ENCODE measurements at regions not wholly inside any gene's neighbourhood (a gene's known extent, or its start where the extent isn't known, plus 50 kb on each side); places are given as distances from the start of the nearest gene placed in this dataset.

DNA sequence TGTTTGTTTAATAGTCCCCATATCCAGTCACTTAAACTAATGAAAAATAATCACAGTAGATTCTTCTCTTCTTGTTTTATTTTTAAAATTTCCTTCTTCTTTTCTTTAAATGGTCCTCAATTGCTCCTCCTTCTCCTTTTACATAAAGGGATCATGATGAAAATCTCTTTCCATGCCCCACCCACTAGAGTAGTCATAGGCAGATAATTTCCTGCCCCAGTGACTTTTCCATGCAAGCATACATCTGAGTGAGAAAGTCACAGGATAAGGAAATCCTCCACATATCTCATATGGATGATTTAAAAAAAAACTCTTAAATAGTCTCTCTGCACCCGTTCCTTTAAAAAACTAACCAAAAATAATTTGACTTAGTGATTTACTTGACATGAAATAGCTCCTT lies 552.3 kb upstream of the SETBP1 start:
- Histone ChIP-seq H3K9ac (ENCODE audit: low read depth in 2 of 2, low read length in 2 of 2) (no peak overlapping the region), H3K4me1 (no peaks in the 10 kb centered on the region), H3K9me3 (no peaks in the 10 kb centered on the region), H3K27ac (no peak overlapping the region), H3K4me3 (no peak overlapping the region), H3K27me3 (no peaks in the 10 kb centered on the region), H3K36me3 (no peaks in the 10 kb centered on the region)
- TF ChIP-seq, protein P1, sequence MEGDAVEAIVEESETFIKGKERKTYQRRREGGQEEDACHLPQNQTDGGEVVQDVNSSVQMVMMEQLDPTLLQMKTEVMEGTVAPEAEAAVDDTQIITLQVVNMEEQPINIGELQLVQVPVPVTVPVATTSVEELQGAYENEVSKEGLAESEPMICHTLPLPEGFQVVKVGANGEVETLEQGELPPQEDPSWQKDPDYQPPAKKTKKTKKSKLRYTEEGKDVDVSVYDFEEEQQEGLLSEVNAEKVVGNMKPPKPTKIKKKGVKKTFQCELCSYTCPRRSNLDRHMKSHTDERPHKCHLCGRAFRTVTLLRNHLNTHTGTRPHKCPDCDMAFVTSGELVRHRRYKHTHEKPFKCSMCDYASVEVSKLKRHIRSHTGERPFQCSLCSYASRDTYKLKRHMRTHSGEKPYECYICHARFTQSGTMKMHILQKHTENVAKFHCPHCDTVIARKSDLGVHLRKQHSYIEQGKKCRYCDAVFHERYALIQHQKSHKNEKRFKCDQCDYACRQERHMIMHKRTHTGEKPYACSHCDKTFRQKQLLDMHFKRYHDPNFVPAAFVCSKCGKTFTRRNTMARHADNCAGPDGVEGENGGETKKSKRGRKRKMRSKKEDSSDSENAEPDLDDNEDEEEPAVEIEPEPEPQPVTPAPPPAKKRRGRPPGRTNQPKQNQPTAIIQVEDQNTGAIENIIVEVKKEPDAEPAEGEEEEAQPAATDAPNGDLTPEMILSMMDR (IDR thresholded peaks at IDR 0.05), result no peak
- no peak for DNase-seq
- intact Hi-C loops (cut with DNase I), result no loop called here

- peak; percentile 27 for DNase-seq
- Histone ChIP-seq H3K27me3 (no peaks in the 10 kb centered on the region), H3K4me3 (no peak overlapping the region), H3K27ac (no peak overlapping the region), H3K36me3 (no peaks in the 10 kb centered on the region), H3K4me1 (no peaks in the 10 kb centered on the region), H3K9ac (ENCODE audit: low read depth in 2 of 2, low read length in 2 of 2) (no peak overlapping the region), H3K9me3 (no peaks in the 10 kb centered on the region)
- TF ChIP-seq, protein P1 (IDR thresholded peaks at IDR 0.05), result peak; percentile 53
- intact Hi-C loops (cut with DNase I), result loop anchor here (10.0 kb wide), 1 partner anchor 194 kb away; no protein-coding TSS in a partner anchor
Observed at GRCh38 chr18:44130376-44130942, 550.2 kb upstream of the SETBP1 start.

DNA sequence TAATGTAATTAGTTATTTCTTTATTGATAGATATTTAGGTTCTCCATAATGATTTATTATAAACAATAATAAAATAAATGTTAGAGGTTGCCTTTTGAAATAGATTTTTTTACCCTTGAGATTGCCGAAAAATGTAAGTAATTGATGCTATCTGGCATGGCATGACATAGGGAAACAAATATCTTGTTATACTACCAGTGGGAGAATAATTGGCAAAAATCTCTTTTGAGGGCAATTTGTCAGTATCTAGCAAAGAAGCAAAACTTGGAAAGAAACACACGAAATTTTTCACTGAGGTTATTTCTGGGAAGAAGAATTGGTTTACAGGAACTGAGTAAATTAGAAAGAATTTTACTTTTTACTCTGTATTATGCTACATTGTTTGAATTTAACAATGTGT lies 547.2 kb upstream of the SETBP1 start:
- intact Hi-C loops (cut with DNase I), result loop anchor here (10.0 kb wide), 1 partner anchor 191 kb away; no protein-coding TSS in a partner anchor
- Histone ChIP-seq H3K36me3 (no peaks in the 10 kb centered on the region), H3K9ac (ENCODE audit: low read depth in 2 of 2, low read length in 2 of 2) (no peak overlapping the region), H3K27me3 (no peaks in the 10 kb centered on the region), H3K4me3 (no peak overlapping the region), H3K9me3 (no peaks in the 10 kb centered on the region), H3K27ac (no peak overlapping the region), H3K4me1 (no peaks in the 10 kb centered on the region)
- no peak for DNase-seq
- TF ChIP-seq, protein P1 (IDR thresholded peaks at IDR 0.05), result no peak

DNA sequence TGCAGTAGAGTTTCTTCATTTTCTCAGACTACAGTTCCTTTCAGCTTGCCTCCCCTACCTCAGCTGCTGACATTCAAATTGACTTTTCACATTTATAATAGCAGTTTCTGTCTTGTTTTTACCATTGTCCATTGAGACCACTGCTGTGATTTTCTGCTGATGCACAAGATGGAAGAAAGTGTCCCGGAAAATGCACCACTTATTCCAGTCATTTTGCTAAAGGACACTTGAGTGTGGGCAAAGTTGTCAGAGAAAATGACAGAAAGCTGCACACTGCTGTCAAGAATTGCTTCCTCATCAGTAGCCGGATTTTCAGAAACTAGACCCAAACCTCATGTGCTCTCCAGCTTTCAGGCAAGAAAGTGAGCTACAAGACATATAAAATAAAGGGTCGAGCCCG lies 546.2 kb upstream of the SETBP1 start:
- H3K9ac ChIP-seq (ENCODE audit: low read depth in 2 of 2, low read length in 2 of 2), result no peak overlapping the region
- H3K4me1 ChIP-seq, result no peaks in the 10 kb centered on the region
- no peak overlapping the region for H3K4me3 ChIP-seq
- no peak overlapping the region for H3K27ac ChIP-seq
- H3K9me3 ChIP-seq, result no peaks in the 10 kb centered on the region
- intact Hi-C loops (cut with DNase I), result loop anchor here (10.0 kb wide), 1 partner anchor 190 kb away; no protein-coding TSS in a partner anchor
- TF ChIP-seq, protein P1 (IDR thresholded peaks at IDR 0.05), result no peak
- DNase-seq, result no peak
- no peaks in the 10 kb centered on the region for H3K27me3 ChIP-seq
- H3K36me3 ChIP-seq, result no peaks in the 10 kb centered on the region

GRCh38 chr18:44135741-44136140 lies 544.9 kb upstream of the SETBP1 start:
- no peaks in the 10 kb centered on the region for H3K36me3 ChIP-seq
- no peak overlapping the region for H3K9ac ChIP-seq (ENCODE audit: low read depth in 2 of 2, low read length in 2 of 2)
- intact Hi-C loops (cut with DNase I), result loop anchor here (10.0 kb wide), 1 partner anchor 189 kb away; no protein-coding TSS in a partner anchor
- no peak overlapping the region for H3K4me3 ChIP-seq
- no peaks in the 10 kb centered on the region for H3K27me3 ChIP-seq
- no peaks in the 10 kb centered on the region for H3K9me3 ChIP-seq
- DNase-seq, result no peak
- no peaks in the 10 kb centered on the region for H3K4me1 ChIP-seq
- TF ChIP-seq, protein P1 (IDR thresholded peaks at IDR 0.05), result no peak
- no peak overlapping the region for H3K27ac ChIP-seq
